Activated gamma-delta T cell treated with Interleukin-2 at 50 U/mL for 16 hours (primary cell): ENCODE measurements at regions not wholly inside any gene's neighbourhood (a gene's known extent, or its start where the extent isn't known, plus 50 kb on each side); places are given as distances from the start of the nearest gene placed in this dataset.

Experiments
- DNase-seq: peaks from one replicate; pipeline ENCODE4 v3.0.0-alpha.2; 2020

DNA sequence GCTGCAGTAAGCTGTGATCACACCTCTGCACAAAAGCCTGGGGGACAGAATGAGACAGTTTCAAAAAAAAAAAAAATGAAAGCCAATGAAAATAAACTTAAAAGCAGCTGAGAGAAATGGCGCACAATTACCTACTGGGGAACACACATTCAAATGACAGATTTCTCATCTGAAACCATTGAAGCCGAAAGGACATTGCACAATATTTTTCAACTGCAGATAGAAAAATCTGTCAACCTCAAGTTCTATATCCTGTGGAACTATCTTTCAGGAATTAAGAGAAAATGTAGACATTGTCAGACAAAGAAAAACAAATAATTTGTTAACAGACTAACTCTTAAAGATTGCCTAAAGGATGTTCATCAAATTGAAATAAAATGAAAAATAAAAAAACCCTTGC lies 442.8 kb downstream of the MATN1 start:
- DNase-seq, result no peak

DNA sequence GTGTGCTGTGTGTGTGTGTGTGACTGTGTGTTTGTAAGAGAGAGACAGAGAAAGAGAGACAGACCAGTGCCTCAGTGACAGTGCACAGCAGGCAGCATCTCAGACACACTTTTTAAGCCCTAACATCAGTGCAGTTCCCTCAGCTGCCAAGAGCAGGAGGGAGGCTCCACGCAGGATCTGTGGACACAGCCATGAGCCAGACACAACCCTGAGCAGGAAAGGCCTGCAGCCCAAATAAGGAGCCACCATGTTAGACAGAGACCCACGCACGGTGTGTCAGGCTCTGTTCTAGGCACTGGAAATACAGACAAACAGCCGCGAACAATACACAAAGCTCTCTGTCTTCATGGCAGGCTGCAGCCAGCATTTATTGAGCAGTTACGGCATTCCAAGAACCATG lies 445.5 kb downstream of the MATN1 start:
- no peak for DNase-seq

DNA sequence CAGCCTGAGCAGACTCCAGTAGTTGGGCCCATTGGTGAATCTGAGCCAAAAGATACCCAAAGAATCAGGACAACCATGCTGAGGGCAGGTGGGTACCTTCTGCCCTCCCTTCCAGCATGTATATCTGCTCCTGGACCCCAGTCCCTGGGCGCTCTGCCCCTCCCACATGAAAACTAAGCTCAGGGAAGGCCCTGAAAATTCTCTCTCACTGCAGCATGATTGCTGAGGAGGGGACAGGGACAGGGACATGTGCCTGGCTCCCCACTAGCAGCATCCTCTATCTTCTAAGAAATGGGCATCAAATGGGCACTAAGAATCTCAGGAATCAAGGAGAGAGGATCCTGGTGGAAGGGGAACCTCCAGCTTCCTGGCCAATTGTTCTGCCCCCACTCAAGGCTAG lies 446.0 kb downstream of the MATN1 start:
- DNase-seq, result no peak

DNA sequence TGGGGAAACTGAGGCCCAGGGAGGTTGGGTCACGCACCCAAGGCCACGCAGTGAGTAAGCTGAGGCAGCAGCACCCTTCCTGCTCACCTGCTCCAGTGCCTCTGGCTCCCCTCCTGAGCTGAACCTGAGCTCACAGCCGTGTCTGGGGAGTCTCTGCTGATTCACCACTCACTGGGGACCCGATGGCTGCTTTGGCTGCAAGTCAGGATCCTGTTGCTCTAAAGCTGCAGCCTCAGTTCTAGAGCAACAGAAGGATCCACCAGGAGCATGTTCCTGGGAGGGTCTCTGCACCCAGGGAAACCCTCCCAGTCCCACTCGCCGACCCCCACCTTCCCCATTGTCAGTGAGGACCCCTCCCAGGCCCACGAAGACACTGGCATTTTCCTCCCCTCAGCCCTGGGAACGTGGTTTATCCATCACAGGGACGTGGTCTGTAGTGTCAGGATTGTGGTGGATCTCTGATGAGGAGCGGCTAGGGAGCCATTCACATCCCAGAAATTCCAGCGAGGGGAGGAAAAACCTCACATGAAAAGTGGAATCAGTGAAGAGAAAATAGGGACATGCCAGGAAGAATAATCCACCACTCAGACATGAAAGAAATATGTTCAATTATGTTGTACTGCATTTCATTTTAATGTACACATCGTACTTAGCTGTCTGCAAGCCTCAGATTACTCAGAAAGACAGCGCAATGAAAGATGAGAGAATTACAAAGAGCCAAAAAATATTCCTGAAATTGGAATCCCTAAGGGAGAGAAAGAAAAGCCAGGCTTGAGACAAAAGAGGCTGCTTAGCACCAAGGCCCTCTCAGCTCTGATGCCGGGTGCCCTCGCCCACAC lies 447.2 kb downstream of the MATN1 start:
- DNase-seq, result no peak

DNA sequence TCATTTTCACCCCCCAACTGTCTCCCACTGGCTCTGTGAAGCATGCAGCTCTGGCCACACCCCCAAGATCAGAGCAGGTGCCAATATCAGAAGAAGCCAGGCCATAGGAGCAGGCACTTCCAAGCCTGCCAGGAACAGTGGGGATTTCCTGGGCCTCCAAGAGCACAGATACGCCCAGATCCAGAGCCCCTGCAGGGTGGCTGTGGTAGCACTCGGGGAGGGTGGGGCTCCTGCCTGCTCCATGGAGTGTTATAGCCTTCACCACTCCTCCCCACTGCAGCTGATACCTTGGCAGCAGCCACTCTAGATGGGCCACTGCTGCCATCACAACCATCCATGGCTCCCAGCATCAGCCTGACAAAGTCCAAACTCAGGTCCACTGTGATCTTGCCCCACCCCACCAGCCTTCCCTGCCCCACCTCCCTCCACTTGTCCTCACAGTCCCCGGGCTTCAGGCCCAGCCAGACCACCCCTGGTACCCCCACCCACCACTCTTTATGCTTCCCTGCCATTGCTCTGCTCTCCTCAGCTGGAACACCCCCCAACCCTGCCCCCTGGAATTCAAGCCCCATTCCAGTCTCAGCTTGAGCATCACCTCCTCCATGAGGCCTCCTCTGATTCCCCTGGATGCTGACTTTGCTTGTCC lies 448.3 kb downstream of the MATN1 start:
- DNase-seq, result no peak

DNA sequence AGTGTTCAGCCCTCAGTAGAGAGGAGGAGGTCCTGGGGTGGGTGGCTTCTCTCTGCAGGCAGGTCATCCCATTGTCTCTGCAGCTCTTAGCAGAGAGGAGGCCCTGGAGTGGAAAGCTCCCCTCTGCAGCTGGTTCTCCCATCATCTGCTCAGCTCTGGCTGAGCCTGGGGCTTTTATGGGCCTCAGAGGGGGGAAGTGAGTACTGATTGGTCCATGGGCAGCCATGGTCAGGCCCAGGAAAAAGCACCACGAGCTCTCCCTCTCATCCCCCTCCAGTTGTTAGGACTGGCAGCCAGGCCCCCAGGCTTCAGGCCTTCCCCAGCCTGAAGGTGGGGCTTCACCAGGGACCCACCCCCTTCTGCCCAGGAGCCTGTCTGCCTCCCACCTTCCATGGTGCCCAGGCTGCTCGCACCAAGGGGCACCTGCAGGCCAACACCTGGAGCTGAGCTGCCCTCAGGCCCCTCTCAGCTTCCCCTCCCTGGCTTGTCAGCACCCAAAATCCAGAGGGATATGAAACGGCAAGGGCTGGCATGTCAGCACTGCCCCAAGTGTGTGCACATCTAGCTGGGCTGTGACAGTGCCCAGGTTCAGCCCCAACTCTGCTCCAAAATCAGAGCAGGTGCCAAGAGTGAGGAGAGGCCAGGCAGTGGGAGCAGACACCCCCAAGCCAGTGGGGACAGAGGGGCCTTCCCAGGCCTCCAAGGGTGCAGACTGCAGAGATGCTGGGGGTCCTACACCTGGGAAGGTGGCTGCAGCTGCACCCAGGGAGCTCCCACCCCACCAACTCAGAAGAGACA lies 449.0 kb downstream of the MATN1 start:
- DNase-seq, result no peak

DNA sequence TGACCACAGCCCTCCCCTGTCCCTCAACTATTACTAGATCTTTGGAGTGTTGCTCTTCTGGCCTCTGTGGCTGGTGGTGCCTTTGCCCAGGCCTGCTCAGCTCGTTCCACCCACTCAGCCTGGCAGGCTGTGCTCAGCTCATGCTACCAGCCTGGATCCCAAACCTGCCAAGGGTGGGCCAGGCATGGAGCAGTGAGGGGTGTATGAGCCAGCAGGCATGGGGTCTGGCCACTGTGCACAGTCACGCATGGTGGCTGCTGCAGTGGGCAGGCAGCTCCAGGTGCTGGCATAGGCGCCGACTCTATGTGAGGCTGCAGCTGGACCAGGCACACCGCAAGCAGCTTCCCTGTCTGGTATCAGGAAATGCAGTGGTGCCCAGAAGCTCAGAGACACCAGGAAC lies 449.9 kb downstream of the MATN1 start:
- DNase-seq, result no peak

DNA sequence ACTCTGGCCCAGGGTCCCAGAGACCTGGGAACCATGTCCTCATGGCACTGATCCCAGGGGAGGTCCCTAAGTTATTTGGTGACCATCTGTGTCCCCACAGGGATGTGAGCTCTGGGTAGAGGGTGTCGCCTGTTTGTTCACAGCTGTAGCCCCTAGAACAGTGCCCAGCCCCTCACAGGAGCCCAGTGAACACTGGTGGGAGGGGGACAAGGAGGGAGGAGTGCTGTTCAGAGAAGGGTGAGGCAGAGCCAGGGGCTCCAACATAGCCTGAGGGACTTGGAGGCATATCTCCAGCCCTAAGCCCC lies 450.4 kb downstream of the MATN1 start:
- no peak for DNase-seq

DNA sequence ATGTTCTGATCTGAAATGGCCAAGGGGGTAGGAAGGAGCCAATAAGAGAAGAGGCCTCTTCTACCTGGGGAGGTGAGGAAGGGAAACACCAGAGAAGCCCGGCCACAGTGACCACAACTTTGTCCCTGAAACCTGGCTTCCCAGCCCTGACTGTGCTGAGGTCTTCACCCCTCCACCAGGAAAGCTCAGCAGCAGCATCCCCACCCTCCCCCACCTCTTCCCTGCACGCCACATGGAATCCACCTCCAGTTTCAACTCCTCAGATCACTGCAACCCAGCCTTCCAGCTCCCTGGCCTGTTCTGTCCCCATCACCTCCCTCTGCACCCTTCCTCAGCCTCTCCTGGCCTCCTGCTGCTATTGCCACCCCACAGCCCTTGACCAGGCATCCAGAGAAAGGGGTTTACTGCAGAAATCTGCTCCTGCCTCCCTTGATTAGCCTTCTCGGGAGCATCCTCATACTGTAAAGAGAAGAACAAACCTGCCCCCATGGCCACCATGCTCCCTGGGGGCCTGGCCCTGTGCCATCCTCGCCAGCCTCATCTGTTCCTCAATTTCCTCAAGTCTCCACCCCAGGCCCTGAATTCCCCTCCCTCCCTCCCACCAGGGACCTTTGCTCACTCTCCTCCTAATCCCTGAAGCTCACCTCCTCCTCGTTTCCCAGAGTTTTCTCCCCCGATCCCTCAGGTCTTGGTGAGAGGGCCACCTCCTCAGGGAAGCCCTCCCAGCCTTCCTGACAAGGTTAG lies 450.9 kb downstream of the MATN1 start:
- no peak for DNase-seq

DNA sequence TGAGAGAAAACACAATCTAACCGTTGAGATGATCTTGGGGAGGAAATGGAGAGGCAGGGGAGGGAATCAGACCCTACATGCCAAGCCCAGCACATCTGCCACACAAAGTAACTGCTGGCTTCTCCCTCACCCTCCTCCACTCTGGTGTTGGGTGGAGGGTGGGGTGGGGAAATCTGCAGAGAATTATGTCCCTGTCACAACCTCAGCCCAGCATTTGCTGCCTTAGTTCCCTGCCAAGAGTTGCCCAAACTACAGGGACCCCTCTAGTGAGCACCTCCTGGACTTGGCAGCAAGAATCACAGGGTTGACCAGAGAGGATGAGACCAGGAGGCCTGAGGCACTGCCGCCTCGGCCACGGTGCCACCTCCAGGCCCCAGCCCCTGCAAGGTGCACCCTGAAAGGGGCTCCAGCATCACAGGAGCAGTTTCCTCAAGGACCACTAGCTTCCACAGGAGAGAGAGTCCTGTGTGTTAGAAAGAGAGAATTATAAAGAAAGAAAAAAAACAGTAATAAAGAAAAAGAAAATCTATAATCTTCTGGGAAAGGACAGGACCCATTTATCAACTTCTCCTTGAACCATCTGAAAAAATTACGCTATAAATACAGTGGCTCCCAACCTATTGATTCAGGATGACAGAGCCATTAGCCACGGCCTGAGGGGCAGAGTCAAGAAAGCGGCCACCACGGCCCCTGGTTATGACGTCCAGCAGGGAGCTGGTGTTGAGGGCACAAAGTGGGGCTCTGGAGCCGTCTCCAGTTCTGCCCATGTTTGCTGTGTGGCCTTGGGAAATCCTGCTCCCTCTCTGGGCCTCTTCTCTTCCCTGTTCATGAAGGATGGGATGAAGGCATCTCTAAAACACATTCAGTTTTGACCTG lies 451.7 kb downstream of the MATN1 start:
- no peak for DNase-seq

DNA sequence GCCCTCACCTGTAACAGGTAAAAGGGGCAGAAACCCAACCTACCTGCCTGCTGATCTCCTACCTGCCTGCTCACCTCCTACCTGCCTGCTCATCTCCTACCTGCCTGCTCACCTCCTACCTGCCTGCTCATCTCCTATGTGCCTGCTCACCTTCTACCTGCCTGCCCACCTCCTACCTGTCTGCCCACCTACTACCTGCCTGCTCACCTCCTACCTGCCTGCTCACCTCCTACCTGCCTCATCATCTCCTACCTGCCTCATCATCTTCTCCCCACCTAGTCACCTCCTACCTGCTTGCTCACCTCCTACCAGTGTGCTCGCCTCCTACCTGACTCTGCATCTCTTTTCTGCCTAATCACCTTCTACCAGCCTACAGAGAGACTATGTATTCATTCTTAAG lies 452.9 kb downstream of the MATN1 start:
- no peak for DNase-seq

DNA sequence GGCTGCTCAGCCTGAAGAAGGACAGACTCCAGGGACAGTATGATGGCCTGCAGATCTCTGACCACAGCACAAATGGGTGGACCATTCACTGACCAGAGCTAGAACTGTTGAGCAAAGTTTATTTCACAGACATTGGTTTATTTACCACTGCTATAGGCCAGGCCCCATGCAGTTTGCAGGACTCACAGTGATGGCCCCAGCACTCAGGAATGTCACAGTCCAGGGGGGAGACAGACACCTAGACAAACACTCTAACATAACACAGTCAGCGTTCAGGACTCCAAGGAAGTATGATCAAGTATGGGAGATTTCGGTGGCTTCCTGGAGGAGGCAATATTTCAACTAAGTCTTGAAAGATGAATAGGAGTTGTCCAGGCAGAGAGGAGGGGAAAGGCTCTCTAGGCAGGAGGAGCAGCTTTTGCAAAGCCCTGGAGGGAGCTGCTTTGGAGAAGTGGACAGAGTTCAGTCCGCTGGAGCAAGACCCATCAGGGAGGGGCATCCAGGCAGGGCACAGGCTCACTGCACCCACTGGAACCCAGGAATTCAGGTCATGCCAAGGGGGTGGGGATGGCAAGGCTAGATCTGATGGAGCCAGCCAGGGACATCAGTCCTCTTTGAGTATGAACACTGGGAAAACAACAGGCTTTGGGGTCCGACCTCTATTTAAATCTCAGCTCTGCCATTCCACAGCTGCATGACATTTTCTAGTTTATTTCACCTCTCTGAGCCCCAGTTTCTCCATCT lies 454.3 kb downstream of the MATN1 start:
- DNase-seq, result no peak

DNA sequence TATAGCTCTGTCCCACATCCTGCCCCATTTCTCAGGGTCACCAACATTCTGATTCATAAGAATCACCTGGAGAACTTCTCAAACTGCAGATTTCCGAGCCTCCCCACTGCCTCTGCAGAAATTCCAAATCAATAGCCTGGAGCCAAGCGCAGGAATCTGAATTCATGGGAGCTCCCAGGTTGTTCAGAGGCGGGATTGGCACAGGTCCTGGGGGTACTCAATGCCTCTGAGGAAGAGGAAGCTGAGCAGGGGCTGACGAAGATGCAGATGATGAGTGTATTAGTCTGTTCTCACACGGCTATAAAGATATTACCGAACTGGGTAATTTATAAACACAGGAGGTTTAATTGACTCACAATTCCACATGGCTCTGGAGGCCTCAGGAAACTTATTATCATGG lies 455.5 kb downstream of the MATN1 start:
- no peak for DNase-seq

DNA sequence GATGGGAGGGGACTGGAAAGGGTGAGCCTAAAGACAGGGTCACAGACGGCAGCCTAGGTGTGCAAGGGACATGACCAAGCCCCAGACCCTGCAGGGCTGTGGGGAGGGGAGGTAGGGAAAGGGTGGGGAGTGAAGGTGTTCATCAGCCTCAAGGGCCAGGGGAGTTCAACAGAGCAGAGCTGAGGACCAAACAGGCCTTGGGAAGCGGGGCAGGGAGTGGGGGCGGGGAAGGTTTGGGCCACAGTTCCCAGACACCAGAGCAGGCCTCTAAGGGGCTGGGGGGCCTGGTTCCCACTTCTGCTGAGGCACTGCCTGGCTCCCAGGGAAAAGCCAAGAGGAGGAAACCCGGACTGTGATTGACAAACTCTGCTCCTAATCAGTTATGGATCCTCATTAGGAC lies 456.3 kb downstream of the MATN1 start:
- DNase-seq, result no peak

DNA sequence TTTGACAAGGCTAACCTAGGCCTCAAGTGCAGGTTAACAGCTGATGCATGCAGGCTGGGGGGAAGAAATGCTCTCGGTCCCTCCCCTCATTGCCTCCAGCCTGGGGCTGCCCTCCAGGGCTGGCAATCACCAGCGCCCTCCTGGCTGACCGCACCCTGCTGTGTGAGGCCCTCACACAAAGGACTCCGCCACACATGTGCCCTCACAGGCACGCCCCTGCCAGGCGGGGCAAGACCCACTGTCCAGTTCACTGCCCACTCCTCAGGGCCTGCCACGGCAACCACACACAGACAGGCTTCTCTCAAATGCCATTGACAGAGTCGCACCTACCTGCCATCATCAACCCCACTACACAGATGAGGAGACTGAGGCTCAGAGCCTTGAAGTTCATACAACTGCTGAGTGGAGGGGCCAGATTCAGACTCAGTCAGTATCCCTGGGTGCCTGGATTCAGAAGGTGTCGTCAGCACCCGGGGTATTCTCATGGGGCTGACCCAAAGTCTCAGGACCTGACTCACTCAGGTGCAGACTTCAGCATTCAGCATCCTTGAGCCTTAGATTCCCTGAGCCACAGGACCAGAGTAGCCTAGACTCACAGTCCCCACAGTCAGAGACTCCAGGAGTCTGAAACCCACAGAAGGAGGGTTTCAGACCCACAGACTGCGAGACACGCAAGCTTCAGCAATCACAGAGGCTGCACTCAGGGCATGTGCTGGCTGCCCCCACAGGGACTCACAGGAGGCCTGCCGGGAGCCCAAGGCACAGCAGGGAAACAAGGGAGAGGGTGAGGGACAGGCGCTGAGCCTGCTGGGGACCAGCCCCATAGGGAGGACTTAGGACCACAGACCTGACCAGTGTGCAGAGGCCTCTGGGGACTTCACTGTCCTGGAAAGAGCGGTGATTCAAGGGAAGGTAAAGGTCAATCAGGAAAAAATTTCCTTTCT lies 458.0 kb downstream of the MATN1 start:
- no peak for DNase-seq

DNA sequence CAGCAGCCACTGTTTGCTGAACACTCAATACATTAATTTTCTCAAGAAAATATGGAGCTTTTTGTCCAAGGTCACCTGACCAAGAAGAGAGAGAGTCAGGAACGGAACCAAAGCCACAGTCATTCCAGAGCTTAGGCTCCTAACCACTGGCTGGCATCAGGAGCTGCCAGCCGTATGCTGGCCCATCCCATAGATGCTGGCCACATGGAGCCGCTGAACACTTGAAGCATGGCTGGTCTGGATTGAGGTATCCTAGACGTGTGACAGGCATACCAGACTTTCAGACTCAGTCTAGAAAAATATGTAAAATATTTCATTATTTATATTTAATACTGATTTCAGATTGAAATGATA lies 458.7 kb downstream of the MATN1 start:
- DNase-seq, result no peak

DNA sequence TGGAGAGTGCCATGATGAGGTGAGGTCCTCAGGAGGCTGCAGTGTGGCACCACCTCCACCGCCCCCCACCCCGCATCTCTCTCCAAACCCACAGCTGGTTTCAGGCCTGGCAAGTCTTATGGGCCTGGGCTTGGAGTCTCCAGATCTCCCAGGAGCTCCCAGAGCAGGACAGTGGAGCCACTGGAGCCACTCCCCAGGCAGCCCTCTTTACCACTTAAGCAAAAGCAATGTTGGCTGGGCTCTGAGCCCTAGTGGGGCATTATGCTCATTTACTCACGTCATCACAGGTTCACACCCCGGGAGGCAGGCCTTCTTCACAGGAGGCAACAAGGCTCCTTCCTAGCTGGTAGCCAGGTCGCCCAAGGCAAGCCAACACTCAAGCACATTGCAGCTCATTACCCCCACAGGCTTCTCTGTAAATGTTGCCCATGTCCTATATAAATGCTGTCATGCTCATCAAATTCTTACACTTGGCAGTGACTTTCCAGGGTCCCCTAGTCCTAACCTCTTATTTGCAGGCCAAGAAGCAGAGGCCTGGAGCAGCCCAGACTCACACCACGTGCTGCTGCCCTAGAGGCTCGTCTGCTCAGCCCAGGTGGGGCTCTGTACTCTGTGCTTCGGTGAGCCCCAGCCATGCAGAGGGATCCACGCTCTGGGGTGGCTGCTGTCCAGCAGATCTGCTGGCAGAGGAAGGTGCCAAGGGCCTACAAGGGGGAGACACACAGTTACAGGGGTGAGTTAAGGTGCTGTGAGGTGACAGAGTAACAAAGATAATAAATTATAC lies 459.3 kb downstream of the MATN1 start:
- DNase-seq, result no peak

DNA sequence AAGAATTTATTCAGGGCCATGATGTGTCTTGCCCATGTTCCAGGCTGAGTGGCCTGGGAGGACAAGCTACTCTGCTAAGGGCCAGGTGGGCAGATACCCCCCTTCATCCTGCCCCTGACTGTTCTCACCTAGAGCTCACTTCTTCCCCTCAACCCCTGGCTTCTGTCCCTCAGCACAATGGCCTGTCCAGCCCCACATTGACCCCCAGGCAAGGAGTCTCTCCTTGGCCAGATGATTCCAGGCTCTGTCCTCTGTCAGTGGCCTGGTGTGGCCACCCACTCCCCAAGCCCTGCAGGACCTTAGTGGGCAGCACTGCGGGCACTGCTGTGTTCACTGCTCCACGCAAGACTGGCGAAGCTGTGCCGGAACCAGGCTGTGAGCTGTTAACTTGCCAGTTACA lies 460.0 kb downstream of the MATN1 start:
- no peak for DNase-seq

DNA sequence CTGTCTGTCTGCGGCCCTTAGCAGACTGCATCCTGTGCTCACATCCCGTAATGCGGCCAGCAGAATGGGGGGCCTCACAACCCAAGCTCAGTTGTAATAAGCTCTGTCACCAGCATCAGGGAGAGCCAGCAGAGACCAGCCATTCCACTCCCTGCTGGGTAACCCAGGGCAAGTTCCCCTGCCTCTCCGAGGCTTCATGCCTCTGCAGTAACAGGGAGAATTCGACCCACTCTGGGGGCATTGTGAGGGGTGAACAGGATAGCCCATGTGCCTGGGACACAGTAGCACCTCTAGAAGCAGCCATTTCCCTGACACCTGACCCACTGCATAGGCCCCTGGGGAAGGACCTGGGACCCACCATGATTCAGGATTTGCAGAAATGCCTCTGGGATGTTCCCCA lies 461.2 kb downstream of the MATN1 start:
- DNase-seq, result no peak

DNA sequence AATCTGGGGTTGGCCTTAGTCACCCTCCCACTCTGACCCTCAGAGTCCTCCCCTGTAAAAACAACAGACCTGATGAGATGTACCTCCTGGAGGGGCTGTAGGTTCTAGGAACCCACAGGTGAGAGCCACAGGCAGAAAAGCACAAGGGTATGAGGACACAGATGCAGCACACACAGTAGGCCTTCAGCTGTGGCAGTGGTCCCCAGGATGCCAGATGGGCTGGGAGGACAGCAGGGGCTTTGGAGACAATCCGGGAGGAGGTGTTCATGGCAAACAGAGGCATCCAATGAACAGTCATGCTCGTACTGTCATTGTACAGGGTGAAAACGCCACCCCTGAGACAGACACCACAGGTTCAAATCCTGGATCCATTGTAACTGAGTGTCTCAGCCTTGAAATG lies 463.1 kb downstream of the MATN1 start:
- DNase-seq, result no peak
